ENCODE measurements at regions not wholly inside any gene's neighbourhood (a gene's known extent, or its start where the extent isn't known, plus 50 kb on each side); places are given as distances from the start of the nearest gene placed in this dataset.

DNA sequence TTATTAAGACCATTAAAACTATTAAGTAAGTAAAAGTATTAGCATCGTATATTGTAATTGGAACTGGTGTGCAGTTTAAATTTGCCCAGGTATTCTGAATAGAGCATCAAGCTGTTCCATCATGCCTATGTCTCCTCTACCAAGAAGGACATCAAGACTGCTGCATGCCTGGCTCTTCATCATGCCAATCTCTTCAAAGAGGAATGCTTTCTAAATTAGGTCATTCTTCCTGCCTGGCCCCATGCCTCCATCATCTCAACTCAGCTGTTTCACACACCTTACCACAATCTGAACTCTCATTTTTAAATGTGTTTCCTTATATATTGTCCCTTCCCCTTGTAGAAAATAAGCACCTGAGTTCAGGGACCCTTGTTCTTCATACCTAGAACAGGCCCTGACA, 270.5 kb upstream of the PPARGC1A start:
- DNase-seq (ENCODE audit: low read depth): no peak

GRCh38 chr4:24158031-24158430, 268.2 kb upstream of the PPARGC1A start:
- no peak for DNase-seq (ENCODE audit: low read depth)

- no peak for DNase-seq (ENCODE audit: low read depth)
These were observed 260.2 kb upstream of the PPARGC1A start for GRCh38 chr4:24150034-24150433.

- no peak for DNase-seq (ENCODE audit: low read depth)
These were observed 256.3 kb upstream of the PPARGC1A start for GRCh38 chr4:24146127-24146526.

GRCh38 chr4:24145591-24145990, 255.7 kb upstream of the PPARGC1A start:
- no peak for DNase-seq (ENCODE audit: low read depth)

DNA sequence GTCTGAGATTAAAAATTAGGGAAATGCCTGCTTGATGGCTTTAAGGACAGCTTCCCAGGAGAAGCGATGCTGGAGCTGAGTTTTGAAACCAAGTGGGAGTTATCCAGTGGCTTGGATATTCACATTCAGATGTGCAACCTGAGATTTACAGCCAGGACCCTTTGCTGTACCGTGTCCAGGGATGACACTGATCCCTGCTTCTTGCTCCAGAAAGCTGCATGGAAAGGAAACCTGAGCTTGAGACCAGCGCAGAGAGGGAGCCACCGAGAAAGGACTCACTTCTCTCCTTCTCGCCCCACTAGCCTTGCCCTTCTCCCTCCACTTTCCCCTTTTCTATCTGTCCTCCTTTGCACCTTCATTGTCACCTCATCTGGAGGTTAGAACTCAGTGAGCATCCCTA, 254.5 kb upstream of the PPARGC1A start:
- DNase-seq (ENCODE audit: low read depth): no peak

DNA sequence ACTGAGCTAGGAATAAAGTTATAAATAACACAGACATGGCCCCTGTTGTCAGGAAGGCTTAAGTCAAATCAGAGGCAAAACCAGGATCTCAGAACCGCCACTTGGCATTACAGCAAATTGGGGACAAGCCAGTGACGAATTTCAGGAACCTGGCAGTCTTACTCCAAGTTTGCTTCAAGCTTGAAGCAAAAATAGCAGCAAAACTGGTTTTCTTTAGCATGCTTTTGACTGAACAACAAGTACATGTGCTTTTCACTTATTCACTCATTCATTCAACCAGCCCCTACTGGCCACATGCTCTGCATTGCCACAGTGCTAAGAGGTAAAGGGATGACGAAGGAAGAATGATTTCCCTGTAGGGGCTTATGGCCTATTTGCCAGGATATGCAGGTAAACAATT, 253.9 kb upstream of the PPARGC1A start:
- DNase-seq (ENCODE audit: low read depth): no peak

GRCh38 chr4:24141836-24142235, 252.0 kb upstream of the PPARGC1A start:
- no peak for DNase-seq (ENCODE audit: low read depth)

DNA sequence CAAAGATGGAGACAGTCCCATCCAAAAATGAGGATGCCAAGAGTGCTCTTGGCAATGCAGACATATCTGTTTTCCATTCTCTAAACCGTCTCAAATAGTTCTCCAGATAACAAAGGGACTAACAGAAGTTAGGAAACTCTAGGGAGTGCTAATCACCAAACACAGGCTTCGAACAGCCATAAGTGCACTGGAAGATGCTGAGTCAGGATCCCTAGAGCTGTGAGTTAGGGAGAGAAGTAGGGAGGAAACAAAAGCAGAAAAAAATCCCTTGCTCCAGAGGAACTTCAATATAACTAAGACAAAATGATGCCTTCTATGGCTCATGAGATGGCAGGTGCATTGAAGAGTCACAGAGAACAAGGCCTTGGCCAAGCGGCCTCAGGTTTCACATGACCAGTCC, 251.0 kb upstream of the PPARGC1A start:
- DNase-seq (ENCODE audit: low read depth): no peak

GRCh38 chr4:24137671-24138601, 248.1 kb upstream of the PPARGC1A start:
- no peak for DNase-seq (ENCODE audit: low read depth)

DNA sequence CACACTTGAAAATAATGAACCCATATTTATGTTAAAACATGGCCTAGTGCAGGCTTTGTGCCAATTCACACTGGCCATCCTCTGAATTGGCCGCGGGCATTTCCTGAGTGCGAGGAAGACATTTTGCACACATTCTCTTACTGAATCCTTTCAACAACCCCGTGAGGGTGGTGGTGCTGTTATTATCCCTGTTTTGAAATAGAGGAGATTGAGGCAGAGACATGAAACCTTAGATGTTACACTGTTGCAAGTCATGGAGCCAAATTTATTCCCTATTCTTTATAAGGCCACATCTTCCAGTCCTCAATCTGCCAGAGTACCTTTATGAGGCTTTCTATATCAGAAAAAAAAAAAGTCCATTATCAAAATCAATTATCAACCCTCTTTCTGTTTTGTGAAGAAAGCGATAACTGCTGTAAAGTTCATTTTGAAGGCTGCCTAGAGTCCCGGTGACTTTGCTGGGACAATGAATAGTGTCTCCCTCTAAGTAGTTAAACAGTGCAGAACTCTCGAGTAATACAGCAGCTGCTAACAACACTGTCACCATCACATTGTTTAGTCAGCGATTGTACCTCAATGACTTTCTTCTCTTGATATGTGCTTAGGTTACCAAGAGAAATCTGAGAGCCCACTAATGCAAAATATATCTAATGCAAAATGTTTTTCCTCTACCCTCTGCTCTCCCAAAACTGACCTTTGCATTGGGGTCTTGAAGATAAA, 242.3 kb upstream of the PPARGC1A start:
- DNase-seq (ENCODE audit: low read depth): no peak

- DNase-seq (ENCODE audit: low read depth): no peak
These were observed 240.8 kb upstream of the PPARGC1A start for GRCh38 chr4:24130637-24131036.

DNA sequence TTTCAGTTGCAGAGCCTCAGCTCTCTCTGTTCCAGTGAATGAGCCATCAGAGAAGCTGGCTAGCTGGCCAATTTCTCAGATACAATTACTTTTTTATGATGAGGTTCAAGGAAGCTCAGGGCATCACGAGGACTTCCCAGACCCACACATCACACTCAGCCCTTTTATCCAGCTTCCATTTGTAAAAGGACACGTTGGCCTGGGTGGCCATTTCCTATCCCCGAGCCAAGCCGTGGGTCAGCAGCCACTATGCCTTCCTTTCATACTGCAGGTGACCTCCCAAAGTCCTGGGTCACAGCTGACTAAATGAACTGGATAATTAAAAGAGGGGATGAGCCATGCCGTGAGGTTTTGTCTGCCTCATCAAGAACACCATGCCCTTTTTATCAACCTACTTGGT, 236.9 kb upstream of the PPARGC1A start:
- DNase-seq (ENCODE audit: low read depth): no peak

- no peak for DNase-seq (ENCODE audit: low read depth)
These were observed 231.7 kb upstream of the PPARGC1A start for GRCh38 chr4:24121395-24122175.

GRCh38 chr4:24117975-24118374, 228.1 kb upstream of the PPARGC1A start:
- DNase-seq (ENCODE audit: low read depth): no peak

DNA sequence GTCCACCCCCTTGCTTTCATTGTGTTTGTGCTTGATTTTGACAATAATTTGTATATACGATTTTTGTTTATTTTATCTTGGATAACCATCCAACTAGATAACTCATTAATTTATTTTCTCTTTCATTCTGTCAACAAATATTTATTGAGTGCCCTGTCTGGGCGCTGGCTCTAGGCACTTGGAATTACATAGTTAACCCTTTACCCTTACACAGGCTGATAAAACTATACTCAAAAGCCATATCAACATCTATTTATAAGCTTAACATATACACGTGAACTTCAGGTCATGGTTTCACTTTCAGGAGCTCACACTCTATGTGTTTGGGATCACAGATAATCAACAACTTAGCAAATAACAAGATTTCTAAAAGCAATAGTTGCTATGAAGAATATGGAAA, 226.3 kb upstream of the PPARGC1A start:
- DNase-seq (ENCODE audit: low read depth): no peak

- no peak for DNase-seq (ENCODE audit: low read depth)
These were observed 225.2 kb upstream of the PPARGC1A start for GRCh38 chr4:24114919-24115500.

DNA sequence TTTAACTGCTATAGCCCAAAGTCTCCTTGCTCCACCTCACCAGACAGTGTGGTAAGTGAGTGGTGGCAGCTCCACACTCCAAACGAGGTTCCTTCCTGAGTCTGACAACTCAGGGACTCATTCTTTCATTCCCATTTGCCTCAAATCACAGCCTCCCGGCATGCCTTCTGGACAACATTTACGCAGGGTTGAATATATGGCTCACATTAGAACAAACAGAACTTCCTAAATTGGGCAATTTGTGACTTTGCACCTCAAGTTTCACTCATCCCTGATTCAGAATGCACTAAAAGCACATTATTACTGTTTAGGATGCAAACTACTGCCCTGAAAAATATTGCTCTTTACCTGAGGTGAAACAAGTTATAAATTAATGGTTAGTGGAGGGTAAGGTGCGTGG, 224.6 kb upstream of the PPARGC1A start:
- no peak for DNase-seq (ENCODE audit: low read depth)

GRCh38 chr4:24112466-24112865, 222.6 kb upstream of the PPARGC1A start:
- no peak for DNase-seq (ENCODE audit: low read depth)

- no peak for DNase-seq (ENCODE audit: low read depth)
These were observed 218.7 kb upstream of the PPARGC1A start for GRCh38 chr4:24108567-24108966.

- peak; percentile 73 for DNase-seq (ENCODE audit: low read depth)
These were observed 215.6 kb upstream of the PPARGC1A start for GRCh38 chr4:24105327-24106038.

- no peak for DNase-seq (ENCODE audit: low read depth)
These were observed 214.3 kb upstream of the PPARGC1A start for GRCh38 chr4:24104158-24104565.

Data from HS-5 (cell line).